HAP-1 (cell line): ENCODE measurements at regions not wholly inside any gene's neighbourhood (a gene's known extent, or its start where the extent isn't known, plus 50 kb on each side); places are given as distances from the start of the nearest gene placed in this dataset.
"Not testable (repeated sequence)": the region's sequence is repeated elsewhere in the genome, so short reads cannot be mapped to it uniquely, and the experiment has no call there.

Experiments used
- DNase-seq, 2 experiments: peaks; one replicate each; pipeline ENCODE4 v3.0.0-alpha.2; 2016 to 2020; ENCODE audit warnings: low spot score in 2 of 2
- H3K27me3 ChIP-seq: fragments of 250-450 bp; sonication (Bioruptor Pico); 2 replicates; pipeline ENCODE4 v1.5.1; 2020; ENCODE audit warnings: low read depth, mild to moderate bottlenecking, moderate library complexity
- H3K36me3 ChIP-seq: fragments of 250-450 bp; sonication (Bioruptor Pico); replicated peaks from 2 replicates; pipeline ENCODE4 v1.5.1; 2020; ENCODE audit warnings: mild to moderate bottlenecking
- H3K4me1 ChIP-seq: fragments of 250-450 bp; sonication (Bioruptor Pico); 2 replicates; pipeline ENCODE4 v1.5.1; 2020; ENCODE audit warnings: mild to moderate bottlenecking
- H3K4me3 ChIP-seq: fragments of 250-450 bp; sonication (Bioruptor Pico); 2 replicates; pipeline ENCODE4 v1.5.1; 2020; ENCODE audit warnings: mild to moderate bottlenecking, moderate library complexity
- H3K9me3 ChIP-seq: fragments of 250-450 bp; sonication (Bioruptor Pico); 2 replicates; pipeline ENCODE4 v1.5.1; 2020; ENCODE audit warnings: mild to moderate bottlenecking, moderate library complexity
- in situ Hi-C: fragments of 300-500 bp; cut with MboI; formaldehyde crosslinking; loops from 3 replicates; pipeline ENCODE4 v1.14.3; 2020; ENCODE audit warnings: low sequenced_read_pairs, inconsistent platforms, mixed read lengths

DNA sequence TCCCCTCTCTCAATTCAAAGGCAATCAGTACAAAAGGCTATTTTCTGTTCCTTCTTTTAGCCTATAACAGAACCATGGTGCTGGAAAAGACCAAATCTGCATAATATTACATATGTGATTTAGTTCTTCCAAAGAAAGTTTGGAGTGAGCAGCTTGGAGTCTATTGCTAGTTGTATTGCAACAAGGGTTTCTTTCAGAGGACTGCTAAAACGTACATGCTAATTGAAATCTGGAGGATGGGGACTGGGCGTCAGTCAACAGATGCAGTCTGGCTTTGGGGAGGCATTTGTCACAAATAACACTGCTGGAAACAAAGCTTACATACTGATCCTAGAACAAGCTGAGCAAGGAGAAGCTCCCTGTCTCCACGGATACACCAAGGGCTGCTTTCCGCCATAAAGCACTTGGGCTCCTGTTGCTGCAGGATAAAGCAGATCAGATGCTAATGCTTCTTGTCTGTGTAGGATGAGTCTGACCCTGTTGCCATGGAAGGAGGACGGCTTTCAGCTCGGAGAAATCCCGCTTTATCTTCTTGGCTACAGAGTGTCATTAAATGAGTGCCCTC, 883.5 kb downstream of the SORCS1 start:
- Histone ChIP-seq H3K4me3 (no peak overlapping the region), H3K4me1 (no peaks in the 10 kb centered on the region), H3K27me3 (no peaks in the 10 kb centered on the region), H3K36me3 (no peaks in the 10 kb centered on the region), H3K9me3 (no peaks in the 10 kb centered on the region)
- no peak for DNase-seq
- in situ Hi-C loops: no loop called here

DNA sequence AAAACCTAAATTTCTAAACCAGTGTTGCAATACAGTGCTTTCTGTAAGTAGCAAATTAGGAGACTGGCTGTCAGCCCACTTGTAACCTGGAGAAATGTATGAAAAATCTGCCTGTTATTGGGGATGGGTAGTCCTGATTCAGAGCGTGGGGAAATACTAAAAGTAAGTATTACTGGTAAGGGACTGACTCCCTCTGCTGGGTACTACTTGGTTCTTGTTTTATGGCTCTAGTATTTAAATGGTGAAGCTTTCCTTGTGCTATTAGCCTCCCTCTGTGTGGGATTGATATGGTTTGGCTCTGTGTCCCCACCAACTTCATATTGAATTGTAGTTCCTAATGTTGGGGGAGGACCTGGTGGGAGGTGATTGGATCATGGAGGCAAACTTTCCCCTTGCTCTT, 886.1 kb downstream of the SORCS1 start:
- no peak for DNase-seq
- in situ Hi-C loops: no loop called here
- H3K9me3 ChIP-seq: no peaks in the 10 kb centered on the region
- no peak overlapping the region for H3K4me3 ChIP-seq
- no peaks in the 10 kb centered on the region for H3K4me1 ChIP-seq
- no peaks in the 10 kb centered on the region for H3K36me3 ChIP-seq
- no peaks in the 10 kb centered on the region for H3K27me3 ChIP-seq

DNA sequence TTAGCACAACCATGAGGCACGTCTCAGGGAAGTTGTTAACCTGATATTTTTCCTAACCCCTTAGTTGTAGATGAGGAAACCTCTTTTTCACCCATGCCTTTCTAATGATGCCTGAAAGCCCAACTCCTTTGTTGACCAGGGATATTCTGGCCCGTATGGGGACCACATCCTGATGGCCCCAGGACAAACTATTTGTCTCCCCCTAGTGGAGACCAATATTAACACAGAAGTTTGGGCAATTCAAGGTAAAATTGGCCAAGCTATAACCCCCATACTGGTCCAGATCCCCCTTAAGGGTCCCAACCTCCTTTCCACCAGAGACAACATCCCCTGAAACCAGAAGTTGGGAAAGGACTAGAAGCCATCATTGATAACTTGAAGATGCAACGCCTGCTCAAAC, 893.3 kb downstream of the SORCS1 start:
- Histone ChIP-seq H3K4me1 (no peaks in the 10 kb centered on the region), H3K27me3 (no peaks in the 10 kb centered on the region), H3K4me3 (no peak overlapping the region), H3K36me3 (no peaks in the 10 kb centered on the region), H3K9me3 (no peaks in the 10 kb centered on the region)
- in situ Hi-C loops: no loop called here
- DNase-seq: no peak

DNA sequence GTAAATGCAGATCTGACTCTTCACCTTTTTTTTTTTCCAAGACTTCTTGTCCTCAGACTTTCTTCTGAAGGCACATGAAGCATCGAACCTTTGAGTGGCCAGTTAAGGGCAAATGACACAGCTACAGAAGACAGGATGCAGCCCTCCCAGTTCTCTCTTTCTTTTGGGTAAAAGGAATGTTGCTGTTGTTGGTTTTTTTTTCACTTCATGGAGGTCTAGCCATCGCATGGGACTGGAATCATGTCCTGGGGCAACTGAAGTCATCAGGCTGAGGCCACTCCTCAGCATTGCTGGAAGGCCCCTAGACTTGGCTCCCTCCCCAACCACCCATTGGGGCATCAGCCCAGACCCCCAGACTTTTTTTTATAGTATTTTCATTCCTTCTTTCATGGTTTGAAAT, 896.5 kb downstream of the SORCS1 start:
- no peaks in the 10 kb centered on the region for H3K27me3 ChIP-seq
- H3K9me3 ChIP-seq: no peaks in the 10 kb centered on the region
- no peaks in the 10 kb centered on the region for H3K4me1 ChIP-seq
- DNase-seq: no peak
- in situ Hi-C loops: no loop called here
- no peaks in the 10 kb centered on the region for H3K36me3 ChIP-seq
- no peak overlapping the region for H3K4me3 ChIP-seq

DNA sequence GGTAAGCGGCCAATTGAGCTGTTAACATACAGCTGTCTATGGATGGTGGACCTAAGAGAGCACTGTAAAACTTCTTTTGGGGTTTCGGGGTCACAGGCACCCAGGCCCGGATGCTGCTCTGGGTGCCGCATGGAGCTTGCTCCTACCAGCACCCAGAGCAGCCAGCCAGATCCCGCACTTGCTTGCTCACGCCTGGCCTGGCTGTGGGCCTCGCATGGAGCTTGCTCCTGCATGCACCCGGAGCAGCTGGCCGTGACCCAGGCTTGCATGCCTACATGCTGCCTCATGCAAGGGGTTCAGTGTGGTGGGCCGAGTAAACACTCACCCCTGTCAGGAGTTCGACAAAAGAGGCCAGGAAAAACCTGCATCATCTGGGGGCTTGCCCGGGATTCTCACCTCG, 896.9 kb downstream of the SORCS1 start:
- Histone ChIP-seq H3K9me3 (no peaks in the 10 kb centered on the region), H3K27me3 (no peaks in the 10 kb centered on the region), H3K4me1 (no peaks in the 10 kb centered on the region), H3K4me3 (no peak overlapping the region), H3K36me3 (no peaks in the 10 kb centered on the region)
- in situ Hi-C loops: no loop called here
- no peak for DNase-seq

DNA sequence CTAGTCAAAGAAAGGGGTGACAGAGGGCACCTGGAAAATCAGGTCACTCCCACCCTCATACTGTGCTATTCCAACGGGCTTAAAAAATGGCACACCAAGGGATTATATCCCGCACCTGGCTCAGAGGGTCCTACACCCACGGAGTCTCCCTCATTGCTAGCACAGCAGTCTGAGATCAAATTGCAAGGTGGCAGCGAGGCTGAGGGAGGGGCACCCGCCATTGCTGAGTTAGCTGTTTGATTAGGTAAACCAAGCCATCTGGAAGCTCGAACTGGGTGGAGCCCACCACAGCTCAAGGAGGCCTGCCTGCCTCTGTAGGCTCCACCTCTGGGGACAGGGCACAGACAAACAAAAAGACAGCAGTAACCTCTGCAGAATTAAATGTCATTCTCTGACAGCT, 907.1 kb downstream of the SORCS1 start:
- in situ Hi-C loops, H3K9me3 ChIP-seq, H3K36me3 ChIP-seq, H3K27me3 ChIP-seq, H3K4me1 ChIP-seq, H3K4me3 ChIP-seq, DNase-seq: not testable (repeated sequence)

DNA sequence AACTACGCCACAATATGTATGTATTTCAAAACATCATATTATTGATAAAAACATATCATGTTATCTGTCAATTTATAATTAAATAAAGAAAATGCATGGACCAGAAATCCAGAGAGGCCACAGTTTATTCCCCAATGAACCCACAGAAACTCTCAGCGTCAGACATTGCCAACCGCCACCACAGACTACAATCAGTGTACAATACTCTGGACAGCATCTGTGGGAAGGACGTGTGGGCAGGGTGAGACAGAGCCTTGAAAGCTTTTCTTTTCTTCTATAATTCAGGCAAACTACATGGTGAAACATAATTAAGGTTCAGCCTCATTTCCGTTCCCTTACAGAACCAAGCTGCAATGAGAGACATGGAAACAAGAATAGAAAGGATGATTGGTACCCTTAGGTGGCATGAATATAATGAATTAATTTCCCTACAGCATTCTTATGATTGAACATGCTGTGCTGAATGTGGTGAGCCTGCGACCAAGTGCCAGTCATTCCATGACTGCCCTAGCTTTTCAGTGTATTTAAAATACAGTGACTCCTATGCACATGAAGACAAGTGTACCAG, 909.3 kb downstream of the SORCS1 start:
- no peak overlapping the region for H3K4me3 ChIP-seq

DNA sequence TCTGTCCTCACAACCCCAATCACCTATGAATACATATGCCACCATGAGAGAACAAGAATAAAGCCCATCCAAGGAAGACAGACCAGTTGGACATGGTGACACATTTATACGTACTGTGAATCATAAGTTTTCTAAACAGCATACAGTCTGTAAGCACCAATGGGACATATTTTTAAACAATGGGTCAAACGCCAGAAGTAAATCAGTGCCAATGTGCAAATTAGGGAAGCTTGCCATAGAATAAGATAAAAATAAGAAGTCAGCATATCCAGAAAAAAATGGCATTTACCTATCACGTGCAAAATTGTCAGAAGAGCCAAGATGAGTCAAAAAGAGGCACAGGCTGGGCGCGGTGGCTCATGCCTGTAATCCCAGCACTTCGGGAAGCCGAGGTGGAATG, 910.4 kb downstream of the SORCS1 start:
- Histone ChIP-seq H3K9me3 (peaks cover 3% of the 10 kb centered on the region; the same call in 1 of the 2 replicates), H3K4me3 (no peak overlapping the region), H3K27me3 (no peaks in the 10 kb centered on the region), H3K4me1 (no peaks in the 10 kb centered on the region), H3K36me3 (no peaks in the 10 kb centered on the region)
- in situ Hi-C loops: no loop called here
- DNase-seq: no peak

More for the DNA sequence above, 909.3 kb downstream of the SORCS1 start:
- Histone ChIP-seq H3K36me3 (no peaks in the 10 kb centered on the region), H3K9me3 (no peaks in the 10 kb centered on the region), H3K4me1 (no peaks in the 10 kb centered on the region), H3K27me3 (no peaks in the 10 kb centered on the region)
- DNase-seq: no peak
- in situ Hi-C loops: no loop called here

DNA sequence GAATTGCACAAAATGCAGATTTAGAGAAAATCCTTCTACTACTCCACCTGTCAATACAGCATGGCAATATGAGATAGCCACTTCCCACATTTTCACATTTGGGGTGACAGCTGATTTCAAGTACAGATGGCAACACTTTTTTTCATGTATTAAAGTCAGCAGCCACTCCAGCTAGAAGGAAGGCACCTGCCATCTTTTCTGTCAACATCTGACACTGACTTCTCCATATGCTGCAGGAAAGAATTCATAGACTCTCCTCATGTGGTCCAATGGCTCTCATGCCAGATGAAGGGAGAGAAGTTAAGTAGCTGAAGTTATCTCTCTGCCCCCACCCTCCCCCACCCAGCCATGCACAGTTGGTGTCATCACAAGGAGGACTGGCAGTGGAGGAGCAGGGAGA, 912.0 kb downstream of the SORCS1 start:
- Histone ChIP-seq H3K9me3 (peaks cover 3% of the 10 kb centered on the region; the same call in 1 of the 2 replicates), H3K4me3 (no peak overlapping the region), H3K27me3 (no peaks in the 10 kb centered on the region), H3K4me1 (no peaks in the 10 kb centered on the region), H3K36me3 (no peaks in the 10 kb centered on the region)
- no peak for DNase-seq
- in situ Hi-C loops: no loop called here

DNA sequence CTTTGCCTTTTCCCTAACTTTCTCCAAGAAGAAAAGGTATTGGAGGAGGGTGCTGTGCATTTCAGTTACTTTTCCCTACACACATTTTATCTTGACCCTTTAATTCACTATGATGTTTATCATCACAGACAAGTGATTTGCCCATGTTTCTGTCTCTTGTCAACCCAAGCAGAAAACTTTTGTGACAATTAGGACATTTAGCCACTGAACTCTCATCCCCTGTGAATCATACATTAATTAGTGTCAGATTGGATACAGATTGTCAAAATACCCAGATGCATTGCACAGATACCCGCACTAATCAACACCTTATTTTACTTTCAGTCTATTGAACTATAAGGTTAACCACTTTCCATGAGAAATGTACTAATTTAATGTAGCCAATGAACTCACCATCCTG, 912.9 kb downstream of the SORCS1 start:
- DNase-seq: no peak
- in situ Hi-C loops: no loop called here
- no peaks in the 10 kb centered on the region for H3K27me3 ChIP-seq
- no peaks in the 10 kb centered on the region for H3K4me1 ChIP-seq
- no peaks in the 10 kb centered on the region for H3K36me3 ChIP-seq
- peaks cover 3% of the 10 kb centered on the region; the same call in 1 of the 2 replicates for H3K9me3 ChIP-seq
- H3K4me3 ChIP-seq: no peak overlapping the region

DNA sequence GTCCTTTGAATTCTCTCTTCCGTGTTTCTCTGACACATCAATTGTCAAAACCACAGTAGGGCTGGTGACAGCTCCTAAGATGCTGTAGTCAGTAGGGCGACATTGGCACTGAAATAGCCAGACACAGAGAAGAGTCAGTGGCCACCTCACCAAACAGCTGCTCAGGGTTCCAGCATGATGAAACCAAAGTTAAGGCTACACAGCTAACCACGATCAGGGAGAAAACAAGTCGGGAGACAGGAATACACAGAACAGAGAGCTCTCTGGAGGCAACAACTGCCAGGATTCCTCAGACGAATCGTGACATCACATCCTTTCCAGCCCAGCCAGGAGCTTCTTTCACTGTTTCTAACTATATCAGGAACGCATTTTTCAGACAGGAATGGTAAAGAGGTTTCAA, 922.2 kb downstream of the SORCS1 start:
- H3K9me3 ChIP-seq: no peaks in the 10 kb centered on the region
- no peak for DNase-seq
- in situ Hi-C loops: no loop called here
- H3K4me3 ChIP-seq: no peak overlapping the region
- H3K4me1 ChIP-seq: no peaks in the 10 kb centered on the region
- no peaks in the 10 kb centered on the region for H3K27me3 ChIP-seq
- H3K36me3 ChIP-seq: no peaks in the 10 kb centered on the region

DNA sequence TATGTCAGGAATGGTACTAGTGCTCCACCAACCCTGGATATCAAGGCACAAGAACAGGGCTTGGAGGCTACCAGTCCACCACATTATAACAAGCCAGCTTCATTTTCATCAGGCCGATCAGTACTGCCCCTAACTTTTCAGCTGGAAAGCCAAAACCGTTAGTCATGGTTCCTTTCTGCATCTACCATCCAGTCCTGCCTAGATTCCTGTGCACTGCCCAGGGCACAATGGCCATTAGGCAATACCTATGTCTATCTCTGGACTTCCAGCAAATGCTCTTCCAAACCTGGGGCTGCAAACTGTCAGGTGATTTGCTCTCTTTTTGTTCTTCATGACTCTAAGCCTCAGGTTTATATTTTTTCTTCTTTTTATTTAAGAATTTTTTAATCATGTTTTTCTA, 937.7 kb downstream of the SORCS1 start:
- no peaks in the 10 kb centered on the region for H3K9me3 ChIP-seq
- no peaks in the 10 kb centered on the region for H3K36me3 ChIP-seq
- in situ Hi-C loops: no loop called here
- DNase-seq: no peak
- no peaks in the 10 kb centered on the region for H3K27me3 ChIP-seq
- no peak overlapping the region for H3K4me3 ChIP-seq
- no peaks in the 10 kb centered on the region for H3K4me1 ChIP-seq

DNA sequence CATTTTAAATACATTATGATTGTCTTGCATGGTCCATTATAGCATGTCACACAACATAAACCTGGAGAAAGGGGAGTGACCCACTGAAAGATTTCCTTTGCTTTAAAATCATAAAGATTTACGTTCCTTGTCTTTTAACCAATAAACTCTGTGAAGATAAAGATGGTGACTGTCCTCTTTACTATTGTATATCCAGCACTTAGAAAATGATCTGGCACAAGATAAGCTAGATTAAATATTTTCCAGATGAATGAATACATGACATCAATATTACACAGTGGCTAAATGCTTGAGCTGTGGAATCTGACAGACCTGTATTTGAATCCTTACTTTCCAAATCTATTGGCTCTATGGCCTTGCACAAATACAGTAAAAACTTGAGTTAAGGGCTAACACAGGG, 938.4 kb downstream of the SORCS1 start:
- DNase-seq: no peak
- no peaks in the 10 kb centered on the region for H3K4me1 ChIP-seq
- no peaks in the 10 kb centered on the region for H3K36me3 ChIP-seq
- H3K9me3 ChIP-seq: no peaks in the 10 kb centered on the region
- in situ Hi-C loops: no loop called here
- no peak overlapping the region for H3K4me3 ChIP-seq
- H3K27me3 ChIP-seq: no peaks in the 10 kb centered on the region

DNA sequence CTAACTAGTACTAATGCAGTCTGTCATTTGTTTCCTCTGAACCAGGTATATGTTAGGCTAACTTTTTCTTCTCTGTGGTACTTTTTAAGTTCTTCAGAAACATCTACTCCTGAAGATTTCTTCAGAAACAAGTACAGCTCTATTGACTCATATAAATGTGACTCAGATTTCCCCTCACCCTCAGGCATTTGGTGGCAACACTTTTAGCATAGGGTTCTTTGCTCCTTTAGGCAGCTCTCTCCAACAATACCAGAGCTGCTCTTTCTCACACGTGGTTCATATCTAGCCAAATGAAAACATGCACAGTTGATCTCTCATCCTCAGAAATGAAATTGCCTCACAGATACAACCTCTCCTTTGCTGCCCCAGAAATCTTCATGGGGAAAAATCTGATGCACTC, 939.8 kb downstream of the SORCS1 start:
- Histone ChIP-seq H3K36me3 (no peaks in the 10 kb centered on the region), H3K4me1 (no peaks in the 10 kb centered on the region), H3K4me3 (no peak overlapping the region), H3K9me3 (no peaks in the 10 kb centered on the region), H3K27me3 (no peaks in the 10 kb centered on the region)
- in situ Hi-C loops: no loop called here
- DNase-seq: no peak

DNA sequence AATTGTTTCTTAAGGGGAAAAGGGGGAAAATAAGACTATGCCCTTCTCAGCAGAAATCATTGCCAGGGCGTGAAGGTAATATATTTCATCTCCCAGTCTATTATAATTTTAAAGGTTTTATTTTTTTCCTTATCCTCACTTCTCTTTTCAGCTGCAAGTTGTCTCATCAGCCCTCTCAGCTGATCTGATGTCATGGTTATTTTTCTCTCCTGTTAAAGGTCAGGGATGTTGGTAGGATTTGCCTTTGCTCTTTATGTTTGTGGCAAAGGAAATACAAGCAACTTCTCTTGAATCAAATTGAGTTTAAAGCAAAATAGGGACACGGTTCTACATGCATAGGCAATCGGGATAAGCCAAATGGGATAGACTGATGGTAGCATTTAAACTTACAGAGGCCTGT, 946.9 kb downstream of the SORCS1 start:
- Histone ChIP-seq H3K4me3 (no peak overlapping the region), H3K9me3 (no peaks in the 10 kb centered on the region), H3K4me1 (no peaks in the 10 kb centered on the region), H3K36me3 (no peaks in the 10 kb centered on the region), H3K27me3 (no peaks in the 10 kb centered on the region)
- no peak for DNase-seq
- in situ Hi-C loops: no loop called here
